ENCODE measurements at regions not wholly inside any gene's neighbourhood (a gene's known extent, or its start where the extent isn't known, plus 50 kb on each side); places are given as distances from the start of the nearest gene placed in this dataset.

DNA sequence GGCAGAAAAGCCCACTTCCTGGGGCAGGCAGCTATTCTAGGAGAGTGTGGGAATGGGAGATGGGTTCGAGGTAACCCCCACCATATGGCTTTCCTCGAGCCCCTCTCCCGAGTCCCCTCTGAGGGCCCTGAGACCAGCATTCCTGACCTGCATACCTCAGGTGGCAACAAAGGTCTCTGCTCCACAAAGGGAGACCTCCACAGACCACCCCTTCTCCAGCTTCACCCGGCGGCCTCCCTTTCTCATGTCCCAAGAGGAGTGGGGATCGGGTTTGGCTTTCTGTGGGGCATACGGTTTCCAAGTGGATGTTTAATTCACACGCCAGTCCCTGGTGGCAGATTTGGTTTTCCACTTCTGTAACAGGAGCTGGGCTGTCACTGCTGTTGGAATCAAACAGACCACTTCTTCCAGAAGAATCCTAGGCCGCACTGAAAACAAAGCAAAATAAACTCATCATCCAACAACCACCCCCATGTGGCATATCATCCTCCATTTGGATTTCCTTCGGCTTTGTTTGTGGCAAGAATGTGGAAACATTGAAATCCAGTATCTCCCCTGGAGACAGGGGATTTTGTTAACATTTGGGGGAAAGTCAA, 83.2 kb downstream of the DLL1 start:
- no peak for TF ChIP-seq CTCF (IDR thresholded peaks at IDR 0.05; ENCODE audit: poor library complexity)
- TF ChIP-seq EZH2 (IDR thresholded peaks at IDR 0.05; ENCODE audit: borderline replicate concordance), result no peak
- no peak for TF ChIP-seq EZH2phosphoT487 (IDR thresholded peaks at IDR 0.05; ENCODE audit: low read depth, severe bottlenecking, unreplicated experiment)
